ENCODE measurements at regions not wholly inside any gene's neighbourhood (a gene's known extent, or its start where the extent isn't known, plus 50 kb on each side); places are given as distances from the start of the nearest gene placed in this dataset.

DNA sequence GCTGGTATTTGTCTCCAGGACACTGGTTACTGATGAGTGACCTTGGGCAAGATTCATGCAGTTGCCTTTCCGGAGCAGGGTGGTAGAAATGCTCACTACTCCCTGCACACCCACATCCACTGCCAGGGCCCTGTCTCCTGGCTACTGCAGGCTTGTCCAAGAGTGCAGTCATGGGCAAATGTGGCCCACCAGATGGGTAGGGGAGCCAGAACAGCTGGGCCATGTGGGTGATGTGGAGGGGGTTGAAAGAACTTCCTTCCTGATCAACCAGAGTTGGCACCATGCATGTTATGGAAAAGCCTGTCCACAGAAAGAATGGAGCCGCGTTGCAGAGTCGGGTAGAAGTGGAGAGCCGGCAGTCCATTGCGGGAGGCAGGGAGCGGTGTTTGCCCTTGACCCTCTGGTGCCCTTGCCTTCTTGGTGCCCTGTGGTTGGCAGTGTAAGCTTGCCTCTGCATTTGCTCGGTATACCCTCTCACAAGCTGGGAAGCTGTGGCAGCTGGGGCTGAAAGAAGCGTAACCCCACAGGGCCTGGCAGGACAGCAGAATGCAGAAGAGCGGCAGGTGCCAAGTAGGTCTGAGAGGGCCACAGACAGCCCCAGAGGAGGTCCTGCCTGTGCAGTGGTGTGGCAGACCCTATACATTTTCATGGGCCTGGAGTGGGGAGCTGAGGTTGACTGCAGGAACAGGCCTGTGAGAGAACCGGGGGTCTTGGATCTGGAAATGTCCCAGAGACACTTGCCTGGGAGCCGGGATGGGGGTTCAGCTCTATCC, 253.2 kb downstream of the TFCP2L1 start:
- H3K27ac Mint-ChIP-seq: no peak overlapping the region
- no peaks in the 10 kb centered on the region for H3K9me3 Mint-ChIP-seq
- no peak overlapping the region for H3K4me3 Mint-ChIP-seq
- peaks cover 13% of the 10 kb centered on the region for H3K27me3 Mint-ChIP-seq
- POLR2A ChIA-PET: no interaction called here
- no peaks in the 10 kb centered on the region for H3K36me3 Mint-ChIP-seq (ENCODE audit: low read depth)
- no peaks in the 10 kb centered on the region for H3K4me1 Mint-ChIP-seq
- DNase-seq: no peak
- CTCF ChIA-PET: no interaction called here

DNA sequence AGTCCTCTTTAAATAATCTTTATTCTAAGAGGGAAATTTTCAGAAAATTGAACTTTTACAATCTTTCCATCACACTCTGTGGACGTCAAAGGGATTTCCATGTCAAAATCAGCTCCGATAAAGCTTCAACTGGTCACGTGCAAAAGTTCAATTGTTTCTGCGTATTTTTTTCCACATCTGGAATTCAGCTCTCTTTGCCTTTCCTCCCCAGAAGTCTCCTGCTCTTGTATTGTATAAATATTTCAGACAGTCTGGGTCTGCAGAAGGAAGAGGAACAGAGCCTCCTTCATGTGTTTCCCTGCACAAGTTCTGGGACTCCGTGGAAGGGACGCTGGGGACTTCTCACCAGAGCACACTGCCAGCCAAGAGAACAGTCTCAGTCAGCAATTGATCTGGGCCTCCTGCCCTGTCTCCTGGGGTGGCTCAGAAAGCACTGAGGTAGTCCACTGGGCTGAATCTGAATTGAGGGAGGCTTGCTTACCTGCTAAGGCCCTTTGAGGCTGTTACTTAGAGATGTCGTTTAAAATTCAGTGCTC, 251.5 kb downstream of the TFCP2L1 start:
- no peaks in the 10 kb centered on the region for H3K36me3 Mint-ChIP-seq (ENCODE audit: low read depth)
- ChIA-PET CTCF (no interaction called here), POLR2A (no interaction called here)
- H3K4me1 Mint-ChIP-seq: no peaks in the 10 kb centered on the region
- no peaks in the 10 kb centered on the region for H3K9me3 Mint-ChIP-seq
- H3K4me3 Mint-ChIP-seq: no peak overlapping the region
- peaks cover 11% of the 10 kb centered on the region for H3K27me3 Mint-ChIP-seq
- no peak for DNase-seq
- H3K27ac Mint-ChIP-seq: no peak overlapping the region

GRCh38 chr2:121034551-121034950, 250.5 kb downstream of the TFCP2L1 start:
- H3K4me1 Mint-ChIP-seq: no peaks in the 10 kb centered on the region
- no peak overlapping the region for H3K27ac Mint-ChIP-seq
- POLR2A ChIA-PET: no interaction called here
- H3K4me3 Mint-ChIP-seq: no peak overlapping the region
- DNase-seq: no peak
- CTCF ChIA-PET: no interaction called here
- H3K36me3 Mint-ChIP-seq (ENCODE audit: low read depth): no peaks in the 10 kb centered on the region
- H3K9me3 Mint-ChIP-seq: no peaks in the 10 kb centered on the region
- H3K27me3 Mint-ChIP-seq: peaks cover 7% of the 10 kb centered on the region

- Mint-ChIP-seq H3K4me3 (no peak overlapping the region), H3K27me3 (peaks cover 4% of the 10 kb centered on the region), H3K9me3 (no peaks in the 10 kb centered on the region), H3K4me1 (no peaks in the 10 kb centered on the region), H3K36me3 (ENCODE audit: low read depth) (no peaks in the 10 kb centered on the region), H3K27ac (no peak overlapping the region)
- ChIA-PET CTCF (interaction anchor here (1.0 kb wide), 1 partner anchor 8 kb away, joined by 3 read pairs; no protein-coding TSS in a partner anchor), POLR2A (no interaction called here)
- DNase-seq: no peak
These were observed 248.7 kb downstream of the TFCP2L1 start for GRCh38 chr2:121036226-121036692.

DNA sequence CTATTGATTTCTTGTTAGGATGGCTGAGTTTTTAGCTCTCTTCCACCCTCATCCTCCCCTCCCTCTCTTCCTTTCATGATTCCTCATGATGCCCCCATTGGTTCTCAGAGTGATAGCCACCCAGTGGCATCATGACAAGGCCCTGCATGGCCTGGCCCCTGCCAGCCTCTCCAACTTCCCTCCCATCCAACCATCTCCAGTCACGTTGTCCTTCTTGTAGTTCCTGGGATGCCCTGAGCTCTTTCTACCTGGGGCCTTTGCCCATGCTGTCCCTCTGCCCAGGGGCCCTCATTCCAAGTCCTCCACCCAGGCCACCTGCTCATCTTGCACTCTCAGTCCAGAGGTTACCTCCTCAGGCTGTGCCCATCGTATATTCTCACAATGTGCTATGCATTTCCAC, 247.5 kb downstream of the TFCP2L1 start:
- Mint-ChIP-seq H3K27me3 (peaks cover 4% of the 10 kb centered on the region), H3K36me3 (ENCODE audit: low read depth) (no peaks in the 10 kb centered on the region), H3K4me3 (no peak overlapping the region), H3K27ac (no peak overlapping the region), H3K9me3 (no peaks in the 10 kb centered on the region), H3K4me1 (no peaks in the 10 kb centered on the region)
- ChIA-PET CTCF (no interaction called here), POLR2A (no interaction called here)
- DNase-seq: no peak

DNA sequence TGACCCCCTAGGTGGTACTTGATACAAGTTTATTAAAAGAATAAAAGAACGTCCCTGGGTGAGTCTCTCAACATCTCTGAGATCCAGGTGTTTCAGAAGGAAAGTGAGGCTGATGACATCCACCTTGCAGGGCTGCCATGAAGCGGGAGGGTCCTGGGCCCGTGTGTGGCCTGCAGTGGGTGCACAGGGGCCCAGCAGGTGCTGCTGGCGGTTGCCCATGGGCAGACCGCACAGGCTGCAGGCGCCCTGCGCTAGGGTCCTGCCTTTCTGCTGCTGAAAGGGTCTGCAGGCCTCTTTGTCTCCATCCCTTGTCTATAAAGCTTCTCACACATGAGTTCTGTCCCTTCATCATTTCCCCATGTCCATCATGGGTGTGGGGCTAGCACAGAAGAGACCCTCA, 247.0 kb downstream of the TFCP2L1 start:
- ChIA-PET POLR2A (no interaction called here), CTCF (no interaction called here)
- no peak for DNase-seq
- no peaks in the 10 kb centered on the region for H3K4me1 Mint-ChIP-seq
- peaks cover 4% of the 10 kb centered on the region for H3K27me3 Mint-ChIP-seq
- no peaks in the 10 kb centered on the region for H3K9me3 Mint-ChIP-seq
- H3K4me3 Mint-ChIP-seq: no peak overlapping the region
- H3K36me3 Mint-ChIP-seq (ENCODE audit: low read depth): no peaks in the 10 kb centered on the region
- H3K27ac Mint-ChIP-seq: no peak overlapping the region

GRCh38 chr2:121038431-121038830, 246.6 kb downstream of the TFCP2L1 start:
- Mint-ChIP-seq H3K27me3 (peaks cover 4% of the 10 kb centered on the region), H3K4me1 (no peaks in the 10 kb centered on the region), H3K27ac (no peak overlapping the region), H3K4me3 (no peak overlapping the region), H3K36me3 (ENCODE audit: low read depth) (no peaks in the 10 kb centered on the region), H3K9me3 (no peaks in the 10 kb centered on the region)
- no peak for DNase-seq
- POLR2A ChIA-PET: no interaction called here
- CTCF ChIA-PET: no interaction called here

DNA sequence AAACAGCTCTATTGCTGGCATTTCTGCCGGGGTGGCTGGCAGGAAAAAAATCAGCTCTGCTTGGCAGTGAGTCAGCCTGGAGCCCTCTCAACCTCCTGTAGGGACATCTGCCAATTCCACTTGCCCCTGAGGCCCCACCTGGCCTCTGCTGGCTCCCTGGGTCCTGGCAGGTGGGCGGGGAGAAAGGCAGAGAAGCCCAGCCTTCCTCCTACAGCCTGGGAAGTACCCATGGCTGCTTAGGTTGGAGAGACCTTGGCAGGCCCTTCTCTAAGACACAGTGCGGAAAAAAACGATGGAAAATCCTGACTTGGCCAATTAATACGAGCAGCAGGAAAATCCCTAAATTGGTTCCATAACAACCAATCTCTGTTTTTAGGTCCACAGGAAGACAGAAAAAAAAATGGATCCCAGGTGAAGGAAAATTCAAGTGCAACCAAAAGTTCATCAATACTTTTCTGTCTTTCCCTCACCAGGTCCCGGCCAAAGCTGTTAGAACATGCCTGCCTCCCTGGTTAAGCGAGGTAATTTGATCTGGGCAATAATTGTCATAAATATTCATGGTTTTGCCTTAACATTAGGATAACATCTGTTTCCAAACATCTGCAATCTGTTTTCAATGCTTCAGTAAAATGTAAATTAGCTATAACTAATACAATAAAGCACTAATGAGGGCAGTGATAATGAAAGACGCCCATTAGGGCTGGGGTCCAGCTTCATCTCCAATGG, 245.9 kb downstream of the TFCP2L1 start:
- Mint-ChIP-seq H3K27ac (no peak overlapping the region), H3K4me3 (no peak overlapping the region), H3K4me1 (no peaks in the 10 kb centered on the region), H3K27me3 (peaks cover 4% of the 10 kb centered on the region), H3K9me3 (no peaks in the 10 kb centered on the region), H3K36me3 (ENCODE audit: low read depth) (no peaks in the 10 kb centered on the region)
- DNase-seq: no peak
- POLR2A ChIA-PET: no interaction called here
- CTCF ChIA-PET: no interaction called here

DNA sequence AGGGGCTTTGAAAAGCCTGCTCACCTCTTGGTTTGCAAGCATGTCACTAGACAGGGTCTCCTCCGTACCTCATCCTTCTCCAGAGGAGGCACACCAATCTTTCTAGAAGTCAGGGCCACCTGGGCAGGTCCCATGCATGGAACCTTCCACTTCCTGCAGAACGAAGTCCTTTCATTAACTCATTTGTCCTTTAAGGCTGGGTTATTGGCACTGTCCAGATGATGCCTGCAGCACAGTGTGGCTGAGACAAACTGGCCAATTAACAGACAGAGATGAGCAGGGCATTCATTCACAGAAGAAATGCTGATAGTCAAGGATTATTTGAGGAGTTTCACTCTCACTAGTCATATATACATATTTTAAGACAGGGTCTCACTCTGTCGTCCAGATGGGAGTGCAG, 245.3 kb downstream of the TFCP2L1 start:
- POLR2A ChIA-PET: no interaction called here
- Mint-ChIP-seq H3K27me3 (peaks cover 4% of the 10 kb centered on the region), H3K36me3 (ENCODE audit: low read depth) (no peaks in the 10 kb centered on the region), H3K4me3 (no peak overlapping the region), H3K9me3 (no peaks in the 10 kb centered on the region), H3K4me1 (no peaks in the 10 kb centered on the region), H3K27ac (no peak overlapping the region)
- CTCF ChIA-PET: no interaction called here
- no peak for DNase-seq

DNA sequence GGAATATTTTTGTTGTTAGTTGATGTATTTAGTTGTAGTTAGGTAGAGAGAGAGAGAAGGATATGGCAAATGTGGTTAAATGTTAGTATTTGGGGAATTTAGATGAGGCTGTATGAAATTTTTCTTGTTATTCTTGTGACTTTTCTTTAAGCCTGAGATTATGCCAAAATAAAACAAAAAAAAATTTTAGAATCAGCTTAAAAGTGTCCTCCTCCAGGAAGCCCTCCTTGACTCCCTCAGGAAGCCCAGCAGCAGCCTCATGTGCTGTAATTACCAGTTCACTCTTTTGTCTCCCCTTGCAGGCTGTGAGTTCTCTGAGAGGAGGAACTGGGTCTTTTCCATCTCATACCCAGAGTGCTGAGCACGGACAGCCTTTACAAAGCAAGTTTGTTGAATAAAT, 243.5 kb downstream of the TFCP2L1 start:
- POLR2A ChIA-PET: no interaction called here
- H3K4me3 Mint-ChIP-seq: no peak overlapping the region
- H3K27ac Mint-ChIP-seq: no peak overlapping the region
- CTCF ChIA-PET: no interaction called here
- H3K4me1 Mint-ChIP-seq: no peaks in the 10 kb centered on the region
- no peaks in the 10 kb centered on the region for H3K36me3 Mint-ChIP-seq (ENCODE audit: low read depth)
- peaks cover 4% of the 10 kb centered on the region for H3K27me3 Mint-ChIP-seq
- DNase-seq: no peak
- H3K9me3 Mint-ChIP-seq: no peaks in the 10 kb centered on the region

- no peak for DNase-seq
- Mint-ChIP-seq H3K36me3 (ENCODE audit: low read depth) (no peaks in the 10 kb centered on the region), H3K27me3 (no peaks in the 10 kb centered on the region), H3K27ac (no peak overlapping the region), H3K4me3 (no peak overlapping the region), H3K9me3 (no peaks in the 10 kb centered on the region), H3K4me1 (no peaks in the 10 kb centered on the region)
- CTCF ChIA-PET: no interaction called here
- POLR2A ChIA-PET: no interaction called here
These were observed 241.8 kb downstream of the TFCP2L1 start for GRCh38 chr2:121043061-121043826.

GRCh38 chr2:121043827-121044222, 241.2 kb downstream of the TFCP2L1 start:
- no peaks in the 10 kb centered on the region for H3K36me3 Mint-ChIP-seq (ENCODE audit: low read depth)
- H3K4me1 Mint-ChIP-seq: no peaks in the 10 kb centered on the region
- no peaks in the 10 kb centered on the region for H3K9me3 Mint-ChIP-seq
- H3K27ac Mint-ChIP-seq: no peak overlapping the region
- no peak for DNase-seq
- ChIA-PET POLR2A (no interaction called here), CTCF (no interaction called here)
- no peaks in the 10 kb centered on the region for H3K27me3 Mint-ChIP-seq
- H3K4me3 Mint-ChIP-seq: no peak overlapping the region

- no peaks in the 10 kb centered on the region for H3K27me3 Mint-ChIP-seq
- DNase-seq: no peak
- H3K4me1 Mint-ChIP-seq: no peaks in the 10 kb centered on the region
These were observed 240.6 kb downstream of the TFCP2L1 start for GRCh38 chr2:121044412-121044811.

More at GRCh38 chr2:121044412-121044811, 240.6 kb downstream of the TFCP2L1 start:
- ChIA-PET POLR2A (no interaction called here), CTCF (interaction anchor here (0.7 kb wide), 1 partner anchor 9 kb away, joined by 3 read pairs; no protein-coding TSS in a partner anchor)
- H3K9me3 Mint-ChIP-seq: no peaks in the 10 kb centered on the region
- H3K4me3 Mint-ChIP-seq: no peak overlapping the region
- H3K27ac Mint-ChIP-seq: no peak overlapping the region
- no peaks in the 10 kb centered on the region for H3K36me3 Mint-ChIP-seq (ENCODE audit: low read depth)
